ENCODE measurements at regions not wholly inside any gene's neighbourhood (a gene's known extent, or its start where the extent isn't known, plus 50 kb on each side); places are given as distances from the start of the nearest gene placed in this dataset.
"Not testable (repeated sequence)": the region's sequence is repeated elsewhere in the genome, so short reads cannot be mapped to it uniquely, and the experiment has no call there.

- not testable (repeated sequence) for DNase-seq (ENCODE audit: low spot score)
Observed at GRCh38 chr2:111424176-111424575, 303.5 kb downstream of the BCL2L11 start.

- DNase-seq (ENCODE audit: low spot score), result peak; percentile 54
Observed at GRCh38 chr2:111424851-111425309, 304.2 kb downstream of the BCL2L11 start.

GRCh38 chr2:111425789-111426201, 305.1 kb downstream of the BCL2L11 start:
- DNase-seq (ENCODE audit: low spot score), result peak; percentile 80

- not testable (repeated sequence) for DNase-seq (ENCODE audit: low spot score)
Observed at GRCh38 chr2:111427346-111427745, 306.6 kb downstream of the BCL2L11 start.

GRCh38 chr2:111428915-111429314, 308.2 kb downstream of the BCL2L11 start:
- not testable (repeated sequence) for DNase-seq (ENCODE audit: low spot score)

GRCh38 chr2:111429353-111429752, 308.6 kb downstream of the BCL2L11 start:
- DNase-seq (ENCODE audit: low spot score), result not testable (repeated sequence)

- not testable (repeated sequence) for DNase-seq (ENCODE audit: low spot score)
Observed at GRCh38 chr2:111430817-111431661, 310.3 kb downstream of the BCL2L11 start.

- DNase-seq (ENCODE audit: low spot score), result not testable (repeated sequence)
Observed at GRCh38 chr2:111432423-111432822, 311.7 kb downstream of the BCL2L11 start.

- not testable (repeated sequence) for DNase-seq (ENCODE audit: low spot score)
Observed at GRCh38 chr2:111432916-111433499, 312.3 kb downstream of the BCL2L11 start.

- not testable (repeated sequence) for DNase-seq (ENCODE audit: low spot score)
Observed at GRCh38 chr2:111433892-111434607, 313.3 kb downstream of the BCL2L11 start.

GRCh38 chr2:111434608-111434939, 313.9 kb downstream of the BCL2L11 start:
- DNase-seq (ENCODE audit: low spot score), result not testable (repeated sequence)

- not testable (repeated sequence) for DNase-seq (ENCODE audit: low spot score)
Observed at GRCh38 chr2:111435553-111436310, 315.0 kb downstream of the BCL2L11 start.

GRCh38 chr2:111436411-111436810, 315.7 kb downstream of the BCL2L11 start:
- DNase-seq (ENCODE audit: low spot score), result not testable (repeated sequence)

- not testable (repeated sequence) for DNase-seq (ENCODE audit: low spot score)
Observed at GRCh38 chr2:111437288-111437990, 316.7 kb downstream of the BCL2L11 start.

- not testable (repeated sequence) for DNase-seq (ENCODE audit: low spot score)
Observed at GRCh38 chr2:111438161-111438560, 317.4 kb downstream of the BCL2L11 start.

GRCh38 chr2:111439237-111439636, 318.5 kb downstream of the BCL2L11 start:
- not testable (repeated sequence) for DNase-seq (ENCODE audit: low spot score)

GRCh38 chr2:111441614-111442013, 320.9 kb downstream of the BCL2L11 start:
- DNase-seq (ENCODE audit: low spot score), result peak; percentile 28

- DNase-seq (ENCODE audit: low spot score), result not testable (repeated sequence)
Observed at GRCh38 chr2:111442767-111443454, 322.2 kb downstream of the BCL2L11 start.

- not testable (repeated sequence) for DNase-seq (ENCODE audit: low spot score)
Observed at GRCh38 chr2:111444516-111444915, 323.8 kb downstream of the BCL2L11 start.

GRCh38 chr2:111445191-111445929, 324.6 kb downstream of the BCL2L11 start:
- DNase-seq (ENCODE audit: low spot score), result not testable (repeated sequence)

Measured in activated CD4-positive, alpha-beta T cell treated with anti-CD3 and anti-CD28 coated beads, Interleukin-2, Interleukin-4, amounts not matched to agents 100 ng/mL and 50 ng/mL, durations not matched to agents 16 hours and 8 hours (primary cell).